Chondrocyte (in vitro differentiated cells): ENCODE measurements at regions not wholly inside any gene's neighbourhood (a gene's known extent, or its start where the extent isn't known, plus 50 kb on each side); places are given as distances from the start of the nearest gene placed in this dataset.

Experiments used
- DNase-seq: peaks from one replicate; pipeline ENCODE4 v3.0.0; 2021; ENCODE audit warnings: mixed read lengths, low spot score
- H3K27ac Mint-ChIP-seq: one replicate; pipeline ENCODE4 v1.8.0; 2021; ENCODE audit warnings: mild to moderate bottlenecking, moderate library complexity, mixed read lengths; ENCODE audit not compliant: unreplicated experiment
- H3K27me3 Mint-ChIP-seq: 2 replicates; pipeline ENCODE4 v1.8.0; 2021; ENCODE audit warnings: low read depth, mixed read lengths
- H3K36me3 Mint-ChIP-seq: 2 replicates; pipeline ENCODE4 v1.8.0; 2021; ENCODE audit warnings: low read depth, mixed read lengths
- H3K4me1 Mint-ChIP-seq: 2 replicates; pipeline ENCODE4 v1.8.0; 2021; ENCODE audit warnings: low read depth, mild to moderate bottlenecking, mixed read lengths
- H3K4me3 Mint-ChIP-seq: one replicate; pipeline ENCODE4 v1.8.0; 2021; ENCODE audit warnings: mild to moderate bottlenecking, moderate library complexity, mixed read lengths; ENCODE audit not compliant: unreplicated experiment
- H3K9me3 Mint-ChIP-seq: 2 replicates; pipeline ENCODE4 v1.8.0; 2021; ENCODE audit warnings: low read depth, mixed read lengths
- TF ChIP-seq, protein P1 (sequence below): fragments of 200-600 bp; sonication (generic); IDR thresholded peaks from 2 replicates; pipeline ENCODE4 v1.5.0; 2021; ENCODE audit warnings: antibody characterized with exemption, mild to moderate bottlenecking, moderate library complexity

- Mint-ChIP-seq H3K36me3 (no peaks in the 10 kb centered on the region), H3K4me3 (no peak overlapping the region), H3K4me1 (no peaks in the 10 kb centered on the region), H3K27ac (no peak overlapping the region), H3K9me3 (no peaks in the 10 kb centered on the region), H3K27me3 (peaks cover 13% of the 10 kb centered on the region)
- TF ChIP-seq, protein P1, sequence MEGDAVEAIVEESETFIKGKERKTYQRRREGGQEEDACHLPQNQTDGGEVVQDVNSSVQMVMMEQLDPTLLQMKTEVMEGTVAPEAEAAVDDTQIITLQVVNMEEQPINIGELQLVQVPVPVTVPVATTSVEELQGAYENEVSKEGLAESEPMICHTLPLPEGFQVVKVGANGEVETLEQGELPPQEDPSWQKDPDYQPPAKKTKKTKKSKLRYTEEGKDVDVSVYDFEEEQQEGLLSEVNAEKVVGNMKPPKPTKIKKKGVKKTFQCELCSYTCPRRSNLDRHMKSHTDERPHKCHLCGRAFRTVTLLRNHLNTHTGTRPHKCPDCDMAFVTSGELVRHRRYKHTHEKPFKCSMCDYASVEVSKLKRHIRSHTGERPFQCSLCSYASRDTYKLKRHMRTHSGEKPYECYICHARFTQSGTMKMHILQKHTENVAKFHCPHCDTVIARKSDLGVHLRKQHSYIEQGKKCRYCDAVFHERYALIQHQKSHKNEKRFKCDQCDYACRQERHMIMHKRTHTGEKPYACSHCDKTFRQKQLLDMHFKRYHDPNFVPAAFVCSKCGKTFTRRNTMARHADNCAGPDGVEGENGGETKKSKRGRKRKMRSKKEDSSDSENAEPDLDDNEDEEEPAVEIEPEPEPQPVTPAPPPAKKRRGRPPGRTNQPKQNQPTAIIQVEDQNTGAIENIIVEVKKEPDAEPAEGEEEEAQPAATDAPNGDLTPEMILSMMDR = no peak
- no peak for DNase-seq
These were observed 2257.1 kb upstream of the ACO1 start for GRCh38 chr9:30127371-30127770.

DNA sequence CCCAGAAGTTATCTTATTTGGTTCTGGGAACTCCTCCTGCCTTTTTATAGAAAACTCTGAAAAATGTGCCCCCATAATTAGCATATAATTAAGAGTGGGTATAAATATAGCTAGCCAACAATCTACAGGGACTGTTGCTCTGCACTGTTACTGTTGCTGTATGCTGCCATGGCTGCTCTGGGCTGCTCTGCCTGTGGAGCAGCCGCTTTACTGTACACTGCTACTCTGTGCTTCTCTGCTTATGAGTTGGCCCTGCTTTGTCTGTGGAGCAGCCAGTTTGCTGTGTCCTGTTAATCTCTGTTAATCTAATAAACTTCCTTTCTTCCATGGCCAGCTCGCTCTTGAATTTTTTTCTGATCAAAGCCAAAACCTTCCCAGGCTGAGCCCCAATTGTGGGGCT, 2244.0 kb upstream of the ACO1 start:
- H3K27me3 Mint-ChIP-seq = no peaks in the 10 kb centered on the region
- H3K9me3 Mint-ChIP-seq = no peaks in the 10 kb centered on the region
- TF ChIP-seq, protein P1 = no peak
- no peaks in the 10 kb centered on the region for H3K36me3 Mint-ChIP-seq
- no peak for DNase-seq
- H3K27ac Mint-ChIP-seq = no peak overlapping the region
- no peak overlapping the region for H3K4me3 Mint-ChIP-seq
- no peaks in the 10 kb centered on the region for H3K4me1 Mint-ChIP-seq

- no peaks in the 10 kb centered on the region for H3K4me1 Mint-ChIP-seq
These were observed 2223.9 kb upstream of the ACO1 start for GRCh38 chr9:30160570-30160969.

DNA sequence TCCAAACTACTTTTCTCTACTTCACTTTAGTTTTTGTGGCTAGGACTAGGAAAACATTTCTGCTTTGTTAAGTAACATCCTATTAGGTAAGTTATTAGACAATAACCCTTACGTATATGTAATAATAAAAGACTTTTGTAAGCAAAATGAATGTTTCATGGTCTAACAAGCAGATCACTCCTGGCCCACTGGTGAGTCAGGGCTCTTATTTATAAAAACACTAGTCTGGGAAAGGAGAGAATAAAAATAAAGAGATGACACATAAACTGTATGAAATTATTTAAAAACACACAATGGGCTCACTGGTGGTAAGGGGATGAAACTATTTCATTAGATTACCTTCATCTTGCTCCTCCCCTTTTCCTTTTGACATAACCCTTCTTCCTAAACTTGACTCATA, 2212.2 kb upstream of the ACO1 start:
- Mint-ChIP-seq H3K4me3 (no peak overlapping the region), H3K9me3 (peaks cover 11% of the 10 kb centered on the region), H3K27me3 (peaks cover 6% of the 10 kb centered on the region), H3K4me1 (no peaks in the 10 kb centered on the region), H3K36me3 (no peaks in the 10 kb centered on the region), H3K27ac (no peak overlapping the region)
- TF ChIP-seq, protein P1 = no peak
- no peak for DNase-seq

More at GRCh38 chr9:30160570-30160969, 2223.9 kb upstream of the ACO1 start:
- no peak for DNase-seq
- TF ChIP-seq, protein P1 = no peak
- Mint-ChIP-seq H3K36me3 (no peaks in the 10 kb centered on the region), H3K27ac (no peak overlapping the region), H3K9me3 (no peaks in the 10 kb centered on the region), H3K4me3 (no peak overlapping the region), H3K27me3 (peaks cover 2% of the 10 kb centered on the region)

- peaks cover 6% of the 10 kb centered on the region for H3K27me3 Mint-ChIP-seq
- no peak for DNase-seq
- H3K36me3 Mint-ChIP-seq = no peaks in the 10 kb centered on the region
- H3K27ac Mint-ChIP-seq = no peak overlapping the region
- TF ChIP-seq, protein P1 = no peak
- H3K9me3 Mint-ChIP-seq = no peaks in the 10 kb centered on the region
- no peaks in the 10 kb centered on the region for H3K4me1 Mint-ChIP-seq
- H3K4me3 Mint-ChIP-seq = no peak overlapping the region
These were observed 2205.8 kb upstream of the ACO1 start for GRCh38 chr9:30178610-30179009.
